HUES64 (cell line): ENCODE measurements at regions not wholly inside any gene's neighbourhood (a gene's known extent, or its start where the extent isn't known, plus 50 kb on each side); places are given as distances from the start of the nearest gene placed in this dataset.
"Not testable (repeated sequence)": the region's sequence is repeated elsewhere in the genome, so short reads cannot be mapped to it uniquely, and the experiment has no call there.

ENCODE experiments used
- H3K27ac ChIP-seq: 2 replicates; pipeline ENCODE4 v1.7.0; 2013; ENCODE audit warnings: low read depth, low read length, inconsistent platforms
- H3K27me3 ChIP-seq: 2 replicates; pipeline ENCODE4 v1.6.1; 2013; ENCODE audit warnings: mild to moderate bottlenecking, low read length; ENCODE audit not compliant: insufficient read depth
- H3K36me3 ChIP-seq: 2 replicates; pipeline ENCODE4 v1.6.1; 2013; ENCODE audit warnings: mild to moderate bottlenecking, low read length; ENCODE audit not compliant: insufficient read depth
- H3K4me1 ChIP-seq: 2 replicates; pipeline ENCODE4 v1.6.1; 2013; ENCODE audit warnings: mild to moderate bottlenecking, low read length, moderate library complexity; ENCODE audit not compliant: insufficient read depth
- H3K4me3 ChIP-seq: 2 replicates; pipeline ENCODE4 v1.5.1; 2013; ENCODE audit warnings: mild to moderate bottlenecking, low read length, moderate library complexity
- H3K9ac ChIP-seq: 2 replicates; pipeline ENCODE4 v1.6.1; 2013; ENCODE audit warnings: mild to moderate bottlenecking, low read depth, low read length
- H3K9me3 ChIP-seq: 2 replicates; pipeline ENCODE4 v1.6.1; 2013; ENCODE audit warnings: low read depth, low read length; ENCODE audit not compliant: insufficient read depth
- WGBS: fragments of 150-250, 120-280 bp; methylation state at CpG from one replicate; pipeline ENCODE4 v1.1.7; 2013; ENCODE audit warnings: missing lambda C conversion rate; 5-methylcytosine and 5-hydroxymethylcytosine counted together

- Histone ChIP-seq H3K4me1 (no peaks in the 10 kb centered on the region), H3K27me3 (no peaks in the 10 kb centered on the region), H3K9me3 (peaks cover 28% of the 10 kb centered on the region), H3K27ac (no peak overlapping the region), H3K4me3 (no peak overlapping the region), H3K36me3 (no peaks in the 10 kb centered on the region), H3K9ac (no peak overlapping the region)
Observed at GRCh38 chr4:160386846-160387245, 1284.0 kb downstream of the RAPGEF2 start.

- H3K9ac ChIP-seq: no peak overlapping the region
- H3K4me1 ChIP-seq: no peaks in the 10 kb centered on the region
- WGBS: 90% methylated on average over 1 of the region's 3 CpGs
- no peak overlapping the region for H3K27ac ChIP-seq
- H3K4me3 ChIP-seq: no peak overlapping the region
- no peaks in the 10 kb centered on the region for H3K9me3 ChIP-seq
- no peaks in the 10 kb centered on the region for H3K27me3 ChIP-seq
- no peaks in the 10 kb centered on the region for H3K36me3 ChIP-seq
Observed at GRCh38 chr4:160399826-160400225, 1296.9 kb downstream of the RAPGEF2 start.

- WGBS: 85% methylated on average over 2 of the region's 2 CpGs
- no peaks in the 10 kb centered on the region for H3K36me3 ChIP-seq
- H3K4me1 ChIP-seq: no peaks in the 10 kb centered on the region
- no peak overlapping the region for H3K9ac ChIP-seq
- H3K9me3 ChIP-seq: no peaks in the 10 kb centered on the region
- H3K27me3 ChIP-seq: no peaks in the 10 kb centered on the region
- no peak overlapping the region for H3K27ac ChIP-seq
- H3K4me3 ChIP-seq: no peak overlapping the region
Observed at GRCh38 chr4:160403081-160403480, 1300.2 kb downstream of the RAPGEF2 start.

- WGBS: 92% methylated on average over 5 of the region's 5 CpGs
- Histone ChIP-seq H3K4me1 (no peaks in the 10 kb centered on the region), H3K27ac (no peak overlapping the region), H3K9me3 (no peaks in the 10 kb centered on the region), H3K27me3 (no peaks in the 10 kb centered on the region), H3K4me3 (no peak overlapping the region), H3K9ac (no peak overlapping the region), H3K36me3 (no peaks in the 10 kb centered on the region)
Observed at GRCh38 chr4:160406263-160406825, 1303.5 kb downstream of the RAPGEF2 start.

GRCh38 chr4:160414496-160414895, 1311.6 kb downstream of the RAPGEF2 start:
- Histone ChIP-seq H3K36me3 (no peaks in the 10 kb centered on the region), H3K9ac (no peak overlapping the region), H3K4me1 (no peaks in the 10 kb centered on the region), H3K9me3 (no peaks in the 10 kb centered on the region), H3K27me3 (no peaks in the 10 kb centered on the region), H3K27ac (no peak overlapping the region), H3K4me3 (no peak overlapping the region)
- 96% methylated on average over 5 of the region's 5 CpGs for WGBS

GRCh38 chr4:160423879-160424451, 1321.1 kb downstream of the RAPGEF2 start:
- H3K36me3 ChIP-seq: no peaks in the 10 kb centered on the region
- H3K4me1 ChIP-seq: no peaks in the 10 kb centered on the region
- H3K9me3 ChIP-seq: no peaks in the 10 kb centered on the region

GRCh38 chr4:160426233-160426632, 1323.4 kb downstream of the RAPGEF2 start:
- no CpG with 5 or more reads among the region's 2 CpGs for WGBS
- Histone ChIP-seq H3K27ac (no peak overlapping the region), H3K4me3 (no peak overlapping the region), H3K36me3 (no peaks in the 10 kb centered on the region), H3K27me3 (no peaks in the 10 kb centered on the region), H3K9ac (no peak overlapping the region), H3K9me3 (no peaks in the 10 kb centered on the region), H3K4me1 (no peaks in the 10 kb centered on the region)

More at GRCh38 chr4:160423879-160424451, 1321.1 kb downstream of the RAPGEF2 start:
- no peak overlapping the region for H3K9ac ChIP-seq
- H3K27me3 ChIP-seq: no peaks in the 10 kb centered on the region
- H3K27ac ChIP-seq: no peak overlapping the region
- H3K4me3 ChIP-seq: no peak overlapping the region
- WGBS: 90% methylated on average over 6 of the region's 6 CpGs

- Histone ChIP-seq H3K4me1 (no peaks in the 10 kb centered on the region), H3K9me3 (no peaks in the 10 kb centered on the region), H3K4me3 (no peak overlapping the region), H3K27ac (no peak overlapping the region), H3K36me3 (no peaks in the 10 kb centered on the region), H3K9ac (no peak overlapping the region), H3K27me3 (no peaks in the 10 kb centered on the region)
- WGBS: 86% methylated on average over 3 of the region's 3 CpGs
Observed at GRCh38 chr4:160450876-160451275, 1348.0 kb downstream of the RAPGEF2 start.

- not testable (repeated sequence) for H3K27me3 ChIP-seq, H3K36me3 ChIP-seq, H3K27ac ChIP-seq, H3K9ac ChIP-seq, H3K4me3 ChIP-seq, H3K4me1 ChIP-seq
- 95% methylated on average over 39 of the region's 39 CpGs for WGBS
- peaks cover 19% of the 10 kb centered on the region for H3K9me3 ChIP-seq
Observed at GRCh38 chr4:160481696-160482690, 1379.1 kb downstream of the RAPGEF2 start.

GRCh38 chr4:160485071-160485687, 1382.3 kb downstream of the RAPGEF2 start:
- no peak overlapping the region for H3K9ac ChIP-seq
- no peaks in the 10 kb centered on the region for H3K27me3 ChIP-seq
- H3K36me3 ChIP-seq: no peaks in the 10 kb centered on the region
- no peaks in the 10 kb centered on the region for H3K4me1 ChIP-seq
- no peak overlapping the region for H3K27ac ChIP-seq
- no peak overlapping the region for H3K4me3 ChIP-seq
- WGBS: 95% methylated on average over 1 of the region's 1 CpG
- peaks cover 3% of the 10 kb centered on the region; the same call in 1 of the 2 replicates for H3K9me3 ChIP-seq

- H3K27me3 ChIP-seq: no peaks in the 10 kb centered on the region
- no peaks in the 10 kb centered on the region for H3K36me3 ChIP-seq
- H3K4me3 ChIP-seq: no peak overlapping the region
- no peak overlapping the region for H3K27ac ChIP-seq
- no peaks in the 10 kb centered on the region for H3K4me1 ChIP-seq
- H3K9me3 ChIP-seq: peaks cover 31% of the 10 kb centered on the region
- no peak overlapping the region for H3K9ac ChIP-seq
Observed at GRCh38 chr4:160492181-160492580, 1389.3 kb downstream of the RAPGEF2 start.
